Uterus (tissue), 2 donors: ENCODE measurements at regions not wholly inside any gene's neighbourhood (a gene's known extent, or its start where the extent isn't known, plus 50 kb on each side); places are given as distances from the start of the nearest gene placed in this dataset.

ENCODE experiments used
- CTCF ChIP-seq, 4 experiments: fragments of 200-600 bp in 2 of 4; fragments of 450-650 bp in 2 of 4; sonication (generic) in 2 of 4; IDR thresholded peaks; one replicate each; pipeline ENCODE4 v1.5.1; 2016 to 2019; ENCODE audit warnings: antibody characterized with exemption in 4 of 4, mild to moderate bottlenecking in 2 of 4, moderate library complexity in 1 of 4
- POLR2A ChIP-seq, 2 donors: fragments of 450-650 bp; IDR thresholded peaks; one replicate each; pipeline ENCODE4 v1.6.1; 2016; ENCODE audit warnings: antibody characterized with exemption in 2 of 2, mild to moderate bottlenecking in 1 of 2, moderate library complexity in 1 of 2

GRCh38 chr20:24382331-24382730 lies 87.1 kb upstream of the SYNDIG1 start:
- TF ChIP-seq CTCF (IDR thresholded peaks at IDR 0.05), result no peak
- TF ChIP-seq POLR2A (IDR thresholded peaks at IDR 0.05), result no peak
